ENCODE measurements at regions not wholly inside any gene's neighbourhood (a gene's known extent, or its start where the extent isn't known, plus 50 kb on each side); places are given as distances from the start of the nearest gene placed in this dataset.

- no peak for TF ChIP-seq CTCF (conservative IDR thresholded peaks at IDR 0.05; ENCODE audit: low read depth, low read length)
- DNase-seq (ENCODE audit: low read depth) = no peak
- H3K4me3 ChIP-seq (ENCODE audit: low read length) = no peak overlapping the region
These were observed 191.7 kb upstream of the NAALADL2 start for GRCh38 chr3:174667386-174667785.

GRCh38 chr3:174675406-174675805, 183.7 kb upstream of the NAALADL2 start:
- no peak overlapping the region for H3K4me3 ChIP-seq (ENCODE audit: low read length)
- DNase-seq (ENCODE audit: low read depth) = no peak
- no peak for TF ChIP-seq CTCF (conservative IDR thresholded peaks at IDR 0.05; ENCODE audit: low read depth, low read length)

GRCh38 chr3:174681784-174682183, 177.3 kb upstream of the NAALADL2 start:
- no peak for TF ChIP-seq CTCF (conservative IDR thresholded peaks at IDR 0.05; ENCODE audit: low read depth, low read length)
- DNase-seq (ENCODE audit: low read depth) = no peak
- no peak overlapping the region for H3K4me3 ChIP-seq (ENCODE audit: low read length)

- DNase-seq (ENCODE audit: low read depth) = no peak
- no peak overlapping the region for H3K4me3 ChIP-seq (ENCODE audit: low read length)
- no peak for TF ChIP-seq CTCF (conservative IDR thresholded peaks at IDR 0.05; ENCODE audit: low read depth, low read length)
These were observed 173.3 kb upstream of the NAALADL2 start for GRCh38 chr3:174685796-174686195.

- TF ChIP-seq CTCF (conservative IDR thresholded peaks at IDR 0.05; ENCODE audit: low read depth, low read length) = no peak
- no peak overlapping the region for H3K4me3 ChIP-seq (ENCODE audit: low read length)
- DNase-seq (ENCODE audit: low read depth) = no peak
These were observed 161.8 kb upstream of the NAALADL2 start for GRCh38 chr3:174697310-174697709.

- peak; percentile 2 for DNase-seq (ENCODE audit: low read depth)
- no peak for TF ChIP-seq CTCF (conservative IDR thresholded peaks at IDR 0.05; ENCODE audit: low read depth, low read length)
- H3K4me3 ChIP-seq (ENCODE audit: low read length) = no peak overlapping the region
These were observed 158.4 kb upstream of the NAALADL2 start for GRCh38 chr3:174700736-174701135.

- no peak for TF ChIP-seq CTCF (conservative IDR thresholded peaks at IDR 0.05; ENCODE audit: low read depth, low read length)
- no peak overlapping the region for H3K4me3 ChIP-seq (ENCODE audit: low read length)
- DNase-seq (ENCODE audit: low read depth) = no peak
These were observed 148.5 kb upstream of the NAALADL2 start for GRCh38 chr3:174710612-174711011.

Measured in retinal pigment epithelial cell (primary cell).